ENCODE measurements at regions not wholly inside any gene's neighbourhood (a gene's known extent, or its start where the extent isn't known, plus 50 kb on each side); places are given as distances from the start of the nearest gene placed in this dataset.
"Not testable (repeated sequence)": the region's sequence is repeated elsewhere in the genome, so short reads cannot be mapped to it uniquely, and the experiment has no call there.

DNA sequence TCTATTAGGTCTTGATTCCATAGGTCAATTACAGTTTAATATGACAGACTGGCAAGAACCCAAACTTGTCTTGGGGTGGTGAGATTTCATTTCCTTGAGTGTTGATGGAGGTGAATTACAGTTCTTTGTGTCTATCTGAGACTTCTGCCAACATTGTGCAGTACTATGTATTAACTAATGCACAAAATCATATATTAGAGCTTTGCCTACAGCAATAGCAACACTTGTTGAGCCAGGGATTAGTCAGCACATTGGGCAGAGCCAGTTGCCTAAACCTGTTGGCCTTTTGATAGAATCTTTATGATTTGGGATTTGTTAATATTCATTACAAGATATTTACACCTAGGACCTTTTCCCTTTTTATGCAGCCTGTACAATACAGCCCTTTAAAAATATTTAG is 135.3 kb upstream of the CENPW start:
- H3K36me3 ChIP-seq: no peaks in the 10 kb centered on the region
- DNase-seq: no peak
- no peaks in the 10 kb centered on the region for H3K27me3 ChIP-seq (ENCODE audit: insufficient read depth, low read depth, severe bottlenecking)
- no peaks in the 10 kb centered on the region for H3K9me3 ChIP-seq (ENCODE audit: severe bottlenecking)
- TF ChIP-seq, protein P1, sequence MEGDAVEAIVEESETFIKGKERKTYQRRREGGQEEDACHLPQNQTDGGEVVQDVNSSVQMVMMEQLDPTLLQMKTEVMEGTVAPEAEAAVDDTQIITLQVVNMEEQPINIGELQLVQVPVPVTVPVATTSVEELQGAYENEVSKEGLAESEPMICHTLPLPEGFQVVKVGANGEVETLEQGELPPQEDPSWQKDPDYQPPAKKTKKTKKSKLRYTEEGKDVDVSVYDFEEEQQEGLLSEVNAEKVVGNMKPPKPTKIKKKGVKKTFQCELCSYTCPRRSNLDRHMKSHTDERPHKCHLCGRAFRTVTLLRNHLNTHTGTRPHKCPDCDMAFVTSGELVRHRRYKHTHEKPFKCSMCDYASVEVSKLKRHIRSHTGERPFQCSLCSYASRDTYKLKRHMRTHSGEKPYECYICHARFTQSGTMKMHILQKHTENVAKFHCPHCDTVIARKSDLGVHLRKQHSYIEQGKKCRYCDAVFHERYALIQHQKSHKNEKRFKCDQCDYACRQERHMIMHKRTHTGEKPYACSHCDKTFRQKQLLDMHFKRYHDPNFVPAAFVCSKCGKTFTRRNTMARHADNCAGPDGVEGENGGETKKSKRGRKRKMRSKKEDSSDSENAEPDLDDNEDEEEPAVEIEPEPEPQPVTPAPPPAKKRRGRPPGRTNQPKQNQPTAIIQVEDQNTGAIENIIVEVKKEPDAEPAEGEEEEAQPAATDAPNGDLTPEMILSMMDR (IDR thresholded peaks at IDR 0.05; ENCODE audit: low read depth, low read length): no peak
- no peak overlapping the region for H3K27ac ChIP-seq
- H3K4me3 ChIP-seq (ENCODE audit: low read depth, low read length): no peak overlapping the region

DNA sequence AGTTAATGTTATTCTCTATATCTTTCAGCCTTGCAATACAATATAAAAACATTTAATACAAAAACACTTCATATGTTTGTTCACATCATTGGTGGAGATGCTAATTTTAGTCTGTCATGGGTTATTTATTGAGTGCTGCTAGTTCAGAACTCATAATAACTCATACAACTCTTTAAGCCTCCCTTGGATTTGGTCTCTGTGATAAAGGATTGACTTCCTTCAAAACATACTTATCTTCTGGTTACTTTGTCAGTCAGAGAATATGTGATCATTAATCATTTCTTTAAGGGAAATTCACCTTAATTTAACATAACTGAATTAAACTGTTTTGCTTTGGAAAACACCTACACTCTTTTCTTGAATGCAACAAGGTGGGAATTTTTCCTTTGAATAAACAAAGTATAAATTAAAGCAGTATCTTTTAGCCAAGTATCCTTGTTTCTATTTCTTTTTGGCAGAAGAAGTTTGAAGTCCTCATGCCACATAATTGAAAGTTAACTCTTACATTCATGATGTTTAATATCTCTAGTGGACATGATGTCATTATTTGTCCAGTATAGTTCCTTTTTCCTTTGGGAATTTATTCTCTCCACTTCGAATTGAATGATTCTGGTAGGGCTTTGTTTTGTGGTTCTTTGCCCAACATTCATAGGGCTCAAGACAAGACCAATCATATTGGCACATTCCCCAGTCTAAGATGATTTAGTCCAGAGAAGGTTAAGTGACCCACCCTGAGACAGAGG is 133.2 kb upstream of the CENPW start:
- Histone ChIP-seq H3K27me3 (ENCODE audit: insufficient read depth, low read depth, severe bottlenecking) (no peaks in the 10 kb centered on the region), H3K9me3 (ENCODE audit: severe bottlenecking) (no peaks in the 10 kb centered on the region), H3K4me3 (ENCODE audit: low read depth, low read length) (no peak overlapping the region), H3K27ac (no peak overlapping the region), H3K36me3 (no peaks in the 10 kb centered on the region)
- TF ChIP-seq, protein P1 (IDR thresholded peaks at IDR 0.05; ENCODE audit: low read depth, low read length): no peak
- DNase-seq: no peak

DNA sequence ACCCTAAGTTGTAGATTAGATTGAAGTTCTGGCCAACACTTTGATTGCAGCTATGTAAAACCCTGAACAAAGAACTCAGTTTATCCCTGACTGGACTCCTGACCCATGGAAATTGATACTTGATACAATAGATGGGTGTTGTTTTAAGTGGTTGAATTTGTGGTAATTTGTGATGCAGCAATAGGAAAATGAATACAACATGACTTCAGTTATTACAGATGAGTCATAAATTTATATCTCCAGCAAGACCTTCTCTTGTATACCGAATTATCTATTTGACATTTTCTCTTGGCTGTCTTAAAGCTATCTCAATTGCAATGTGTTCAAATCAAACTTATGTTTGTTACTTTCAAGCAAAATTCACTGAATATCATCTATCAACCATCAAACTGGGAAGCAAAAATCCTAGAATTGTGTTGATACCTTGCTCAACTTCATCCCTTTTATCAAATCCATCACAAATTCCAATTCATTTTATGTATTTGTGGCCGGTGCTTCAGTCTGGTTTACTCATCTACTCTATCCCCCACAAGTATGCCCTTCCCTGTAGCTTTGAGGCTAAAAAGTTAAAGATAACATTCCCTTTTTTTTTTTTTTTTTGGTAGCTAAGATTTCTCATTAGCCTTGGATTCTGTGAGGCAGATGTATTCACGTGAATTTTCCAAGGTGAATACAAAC is 129.4 kb upstream of the CENPW start:
- Histone ChIP-seq H3K4me3 (ENCODE audit: low read depth, low read length) (no peak overlapping the region), H3K27me3 (ENCODE audit: insufficient read depth, low read depth, severe bottlenecking) (no peaks in the 10 kb centered on the region), H3K36me3 (no peaks in the 10 kb centered on the region), H3K9me3 (ENCODE audit: severe bottlenecking) (no peaks in the 10 kb centered on the region), H3K27ac (no peak overlapping the region)
- no peak for DNase-seq
- TF ChIP-seq, protein P1 (IDR thresholded peaks at IDR 0.05; ENCODE audit: low read depth, low read length): no peak

DNA sequence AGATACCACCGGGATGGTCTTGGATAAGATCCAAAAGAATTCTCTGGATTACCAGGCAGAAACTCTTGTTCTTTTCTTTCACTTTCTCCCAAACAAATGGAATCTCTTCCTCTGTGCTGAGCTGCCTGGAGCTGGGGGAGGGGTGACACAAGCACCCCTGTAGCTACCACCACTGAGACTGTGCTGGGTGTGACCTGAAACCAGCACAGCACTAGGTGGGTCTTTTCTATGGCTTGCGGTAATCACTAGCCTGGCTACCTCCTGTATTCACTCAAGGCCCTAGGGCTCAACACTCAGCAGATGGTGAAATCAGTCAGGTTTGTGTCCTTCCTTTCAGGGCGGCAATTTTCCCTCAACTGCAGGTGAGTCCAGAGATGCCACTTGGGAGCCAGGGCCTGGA is 122.4 kb upstream of the CENPW start:
- no peak for DNase-seq
- H3K4me3 ChIP-seq (ENCODE audit: low read depth, low read length): no peak overlapping the region
- TF ChIP-seq, protein P1 (IDR thresholded peaks at IDR 0.05; ENCODE audit: low read depth, low read length): no peak
- H3K27me3 ChIP-seq (ENCODE audit: insufficient read depth, low read depth, severe bottlenecking): no peaks in the 10 kb centered on the region
- H3K27ac ChIP-seq: no peak overlapping the region
- no peaks in the 10 kb centered on the region for H3K36me3 ChIP-seq
- peaks cover 4% of the 10 kb centered on the region for H3K9me3 ChIP-seq (ENCODE audit: severe bottlenecking)

DNA sequence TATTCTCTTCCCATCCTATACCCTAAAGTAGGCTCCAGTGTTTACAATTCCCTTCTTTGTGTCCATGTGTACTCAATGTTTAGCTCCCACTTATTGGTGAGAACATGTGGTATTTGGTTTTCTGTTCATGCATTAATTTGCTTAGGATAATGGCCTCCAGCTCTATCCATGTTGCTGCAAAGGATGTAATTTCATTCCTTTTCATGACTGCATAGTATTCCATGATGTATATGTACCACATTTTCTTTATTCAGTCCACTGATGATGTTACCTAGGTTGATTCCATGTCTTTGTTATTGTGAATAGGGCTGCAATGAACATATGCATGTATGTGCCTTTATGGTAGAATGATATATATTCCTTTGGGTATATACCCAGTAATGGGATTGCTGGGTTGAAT is 119.0 kb upstream of the CENPW start:
- H3K9me3 ChIP-seq (ENCODE audit: severe bottlenecking); H3K27ac ChIP-seq; H3K36me3 ChIP-seq; DNase-seq; H3K4me3 ChIP-seq (ENCODE audit: low read depth, low read length); H3K27me3 ChIP-seq (ENCODE audit: insufficient read depth, low read depth, severe bottlenecking): not testable (repeated sequence)

DNA sequence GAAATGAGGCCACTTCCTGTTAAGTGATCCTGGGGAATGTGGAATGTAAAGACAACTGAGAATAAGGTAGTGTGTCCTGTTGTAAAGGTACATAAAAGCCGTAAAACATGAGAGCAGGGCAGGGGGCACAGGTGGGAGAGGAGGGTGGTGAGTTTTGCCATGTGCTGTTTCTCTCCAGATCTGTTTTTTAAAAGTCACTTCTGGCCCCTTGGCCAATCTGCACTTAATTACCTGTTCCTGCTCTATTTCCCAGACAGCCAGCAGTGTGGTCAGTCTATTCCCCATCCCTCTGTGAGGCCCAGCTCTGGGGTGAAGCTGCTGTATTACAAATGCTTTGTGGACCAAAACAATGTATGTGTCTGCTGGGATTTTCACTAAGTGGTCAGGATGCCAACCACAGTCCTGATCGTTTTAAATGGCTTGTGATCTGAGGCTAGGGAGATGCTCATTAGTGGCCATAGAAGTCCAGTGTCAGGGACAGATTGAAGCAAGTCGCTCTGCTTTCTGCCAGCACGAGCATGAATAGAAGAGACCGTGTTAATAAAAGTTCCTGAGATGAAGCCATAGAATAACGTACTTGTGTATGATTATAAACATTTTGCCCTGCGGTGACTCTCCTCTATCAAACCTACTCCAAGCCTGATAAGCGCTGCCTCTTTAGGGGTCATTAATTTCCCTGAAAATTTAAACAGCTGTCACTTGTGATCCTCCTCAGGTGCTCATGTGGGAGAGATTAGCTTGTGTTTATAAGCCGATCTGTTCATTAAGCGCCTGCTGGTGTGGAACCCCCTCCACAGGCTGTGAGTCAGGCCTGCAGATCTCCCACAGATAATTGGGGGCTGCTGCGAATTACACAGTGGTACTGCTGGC is 111.8 kb upstream of the CENPW start:
- peak overlapping the region; percentile 19 for H3K4me3 ChIP-seq (ENCODE audit: low read depth, low read length)
- H3K27ac ChIP-seq: peak overlapping the region; percentile 58
- TF ChIP-seq, protein P1 (IDR thresholded peaks at IDR 0.05; ENCODE audit: low read depth, low read length): no peak
- peaks cover 4% of the 10 kb centered on the region for H3K9me3 ChIP-seq (ENCODE audit: severe bottlenecking)
- DNase-seq: peak; percentile 84
- no peaks in the 10 kb centered on the region for H3K36me3 ChIP-seq
- no peaks in the 10 kb centered on the region for H3K27me3 ChIP-seq (ENCODE audit: insufficient read depth, low read depth, severe bottlenecking)
